Motor neuron (in vitro differentiated cells): ENCODE measurements at regions not wholly inside any gene's neighbourhood (a gene's known extent, or its start where the extent isn't known, plus 50 kb on each side); places are given as distances from the start of the nearest gene placed in this dataset.
A peak's percentile ranks its signal among the peaks of the same experiment; 100 is the strongest.
"Not testable (repeated sequence)": the region's sequence is repeated elsewhere in the genome, so short reads cannot be mapped to it uniquely, and the experiment has no call there.

ENCODE experiments used
- ATAC-seq, 8 experiments: fragments of 200-7000 bp; cut with Tn5 transposase; replicated peaks in 6 of 8; 2 replicates each; pipeline ENCODE4 v1.8.0; 2021; ENCODE audit warnings: mild to moderate bottlenecking in 8 of 8, moderate library complexity in 8 of 8
- H3K27ac ChIP-seq, 2 donors: fragments of 250-450 bp; sonication (Bioruptor Pico); 2 replicates each; pipeline ENCODE4 v1.9.0; 2021; ENCODE audit warnings: antibody characterized with exemption in 2 of 2, mild to moderate bottlenecking in 2 of 2, moderate library complexity in 1 of 2
- H3K4me1 ChIP-seq, 2 donors: fragments of 250-450 bp; sonication (Bioruptor Pico); replicated peaks in 1 of 2; 2 replicates each; pipeline ENCODE4 v1.6.1; 2021; ENCODE audit warnings: antibody characterized with exemption in 2 of 2, mild to moderate bottlenecking in 2 of 2, moderate library complexity in 1 of 2
- H3K4me3 ChIP-seq, 5 donors: fragments of 250-450 bp; sonication (Bioruptor Pico); 2 replicates each; pipeline ENCODE4 v1.9.0; 2021; ENCODE audit warnings: antibody characterized with exemption in 5 of 5, mild to moderate bottlenecking in 5 of 5, moderate library complexity in 4 of 5
- WGBS, 10 experiments: fragments of 450-650 bp; shearing (Covaris generic); methylation state at CpG; one replicate each; pipeline ENCODE4 v1.0.0; 2022; 5-methylcytosine and 5-hydroxymethylcytosine counted together
- in situ Hi-C, 9 experiments: fragments of 400-800 bp; cut with MboI; loops; one replicate each; pipeline ENCODE4 v1.15.0; 2021; ENCODE audit warnings: low sequenced_read_pairs in 9 of 9, low pct_unique_long_range_greater_than_20kb in 2 of 9; ENCODE audit not compliant: unreplicated experiment in 9 of 9

GRCh38 chr2:144771348-144771747 lies 251.4 kb upstream of the ZEB2 start:
- no peak for ATAC-seq
- WGBS, 10 experiments, result 71 to 100% (median 93%) methylated on average over 1 to 3 of the region's 3 CpGs; no CpG with 5 or more reads in 1 of the 10 experiments
- H3K27ac ChIP-seq, result no peak overlapping the region
- in situ Hi-C loops, result no loop called here
- H3K4me1 ChIP-seq, result peaks cover 0 to 3% of the 10 kb centered on the region in 2 donors
- no peak overlapping the region for H3K4me3 ChIP-seq

GRCh38 chr2:144770616-144771230 lies 250.8 kb upstream of the ZEB2 start:
- no peak overlapping the region for H3K27ac ChIP-seq
- whole genome bisulfite sequencing, 10 experiments, result 41 to 94% (median 70%) methylated on average over 3 to 6 of the region's 6 CpGs; no CpG with 5 or more reads in 2 of the 10 experiments
- no peak overlapping the region for H3K4me3 ChIP-seq
- H3K4me1 ChIP-seq, result peaks cover 0 to 3% of the 10 kb centered on the region in 2 donors
- ATAC-seq, result no peak
- in situ Hi-C loops, result no loop called here

GRCh38 chr2:144760939-144761338 lies 241.0 kb upstream of the ZEB2 start:
- H3K4me1 ChIP-seq, H3K4me3 ChIP-seq, H3K27ac ChIP-seq, ATAC-seq, in situ Hi-C loops: not testable (repeated sequence)
- WGBS, 10 experiments, result 50 to 100% (median 90%) methylated on average over 1 to 2 of the region's 2 CpGs; no CpG with 5 or more reads in 2 of the 10 experiments

GRCh38 chr2:144759746-144760145 lies 239.8 kb upstream of the ZEB2 start:
- ATAC-seq, result no peak
- in situ Hi-C loops, result no loop called here
- H3K4me1 ChIP-seq, result no peaks in the 10 kb centered on the region

GRCh38 chr2:144758196-144758595 lies 238.3 kb upstream of the ZEB2 start:
- H3K27ac ChIP-seq, in situ Hi-C loops, H3K4me1 ChIP-seq, ATAC-seq, H3K4me3 ChIP-seq: not testable (repeated sequence)

More at GRCh38 chr2:144759746-144760145, 239.8 kb upstream of the ZEB2 start:
- Histone ChIP-seq H3K27ac (no peak overlapping the region), H3K4me3 (no peak overlapping the region)

DNA sequence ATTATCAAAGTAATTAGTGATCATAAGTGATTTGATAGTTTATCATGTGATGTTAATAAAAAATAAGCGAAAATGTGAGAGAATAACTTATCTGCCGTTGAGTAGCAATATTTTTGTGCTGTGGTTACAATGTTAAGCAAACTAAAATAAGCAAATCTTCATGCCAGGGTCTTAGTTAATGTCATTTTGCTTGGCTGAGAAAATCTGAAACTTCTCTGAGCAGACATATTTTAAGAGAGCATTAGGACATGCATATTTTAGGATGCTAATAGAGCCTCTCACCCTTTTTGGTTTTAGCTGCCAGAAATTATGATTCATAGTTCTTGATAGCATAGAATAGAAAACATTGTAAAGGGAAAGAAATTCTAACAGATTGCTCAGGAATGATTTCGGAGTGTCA lies 233.5 kb upstream of the ZEB2 start:
- no peak for ATAC-seq
- in situ Hi-C loops, result no loop called here
- no peaks in the 10 kb centered on the region for H3K4me1 ChIP-seq
- H3K4me3 ChIP-seq, result no peak overlapping the region
- 30 to 96% (median 82%) methylated on average over 2 to 3 of the region's 3 CpGs for WGBS, 10 experiments
- H3K27ac ChIP-seq, result no peak overlapping the region

DNA sequence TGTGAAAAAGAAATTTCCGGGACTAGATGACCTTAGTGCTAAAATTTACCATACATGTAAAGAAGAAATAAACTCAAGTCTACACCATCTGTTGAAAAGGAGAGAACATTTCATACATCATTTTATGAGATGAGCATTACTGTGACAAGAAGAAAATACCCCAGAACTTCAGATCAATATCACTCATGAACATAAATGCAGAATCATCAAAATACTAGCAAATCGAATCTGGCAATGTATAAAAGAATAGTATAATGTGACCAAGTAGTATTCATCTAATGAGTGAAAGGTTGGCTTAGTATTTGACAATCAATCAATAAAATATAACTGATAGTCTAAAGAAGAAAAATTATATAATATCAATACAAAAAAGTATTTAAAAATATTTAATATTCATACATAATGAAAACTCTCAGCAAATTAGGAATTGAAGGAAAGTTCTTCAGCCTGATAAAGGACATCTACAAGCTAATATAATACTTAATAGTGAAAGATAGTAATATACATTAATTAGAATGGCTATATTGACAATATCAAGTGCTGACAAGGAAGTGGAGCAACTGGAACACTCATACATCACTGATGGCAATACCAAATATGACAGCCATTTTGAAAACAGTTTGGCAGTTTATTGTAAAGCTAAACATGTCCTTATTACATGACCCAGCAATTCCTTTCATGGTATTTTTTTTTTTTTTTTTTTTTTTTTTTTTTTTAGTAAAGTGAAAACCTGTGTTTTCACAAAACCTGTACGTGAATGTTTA lies 231.4 kb upstream of the ZEB2 start:
- in situ Hi-C loops, result no loop called here
- 77 to 100% (median 94%) methylated on average over 1 to 3 of the region's 3 CpGs for WGBS, 10 experiments
- Histone ChIP-seq H3K4me3 (no peak overlapping the region), H3K4me1 (no peaks in the 10 kb centered on the region), H3K27ac (no peak overlapping the region)
- no peak for ATAC-seq

DNA sequence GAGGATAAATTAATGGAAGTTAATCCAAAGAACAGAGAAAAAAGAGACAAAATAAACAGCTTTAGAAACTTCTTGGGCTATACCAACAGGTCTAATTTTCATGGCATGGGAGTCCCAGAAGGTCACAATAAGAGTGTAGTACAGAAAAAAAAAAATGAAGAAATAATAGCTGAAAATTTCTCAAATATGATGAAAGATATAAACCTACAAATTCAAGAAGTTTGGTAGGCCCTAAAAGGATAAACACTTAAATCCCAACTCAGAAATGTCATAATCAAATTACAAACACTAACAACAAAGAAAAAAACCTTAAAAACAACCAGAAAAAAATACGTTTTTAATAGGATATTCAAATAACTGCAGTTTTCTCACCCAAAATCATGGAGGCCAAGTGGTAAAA lies 229.3 kb upstream of the ZEB2 start:
- in situ Hi-C loops, result no loop called here
- H3K4me1 ChIP-seq, result no peaks in the 10 kb centered on the region
- no peak for ATAC-seq
- no peak overlapping the region for H3K4me3 ChIP-seq
- H3K27ac ChIP-seq, result no peak overlapping the region
- 15 to 100% (median 41%) methylated on average over 1 of the region's 1 CpG for WGBS, 10 experiments

- WGBS, 10 experiments, result 29 to 91% (median 71%) methylated on average over 2 to 5 of the region's 5 CpGs
- no peak for ATAC-seq
- Histone ChIP-seq H3K4me3 (no peak overlapping the region), H3K4me1 (no peaks in the 10 kb centered on the region), H3K27ac (no peak overlapping the region)
- in situ Hi-C loops, result no loop called here
Measured at GRCh38 chr2:144748443-144748842, 228.5 kb upstream of the ZEB2 start.

- Histone ChIP-seq H3K27ac (no peak overlapping the region), H3K4me3 (no peak overlapping the region), H3K4me1 (no peaks in the 10 kb centered on the region)
- no peak for ATAC-seq
- WGBS, 10 experiments, result 81 to 100% (median 90%) methylated on average over 1 to 13 of the region's 14 CpGs; no CpG with 5 or more reads in 1 of the 10 experiments
- in situ Hi-C loops, result no loop called here
Measured at GRCh38 chr2:144747571-144747970, 227.7 kb upstream of the ZEB2 start.

DNA sequence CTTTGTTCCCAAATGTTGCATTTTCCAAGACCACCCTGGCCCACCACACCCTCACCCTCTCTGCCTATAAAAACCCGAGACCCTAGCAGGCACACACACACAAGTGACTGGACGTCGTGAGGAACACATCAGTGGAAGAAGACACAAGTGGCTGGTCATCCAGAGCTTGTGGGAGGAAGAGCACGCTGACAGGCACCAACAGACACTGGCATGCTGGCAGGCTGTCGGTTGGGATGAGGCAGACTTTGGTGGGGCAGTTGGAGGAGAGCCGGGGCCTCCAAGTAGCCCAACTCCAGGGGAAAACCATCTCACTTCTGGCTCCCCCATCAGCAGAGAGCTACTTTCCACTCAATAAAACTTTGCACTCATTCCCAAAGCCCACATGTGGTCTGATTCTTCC lies 225.5 kb upstream of the ZEB2 start:
- Histone ChIP-seq H3K4me1 (no peaks in the 10 kb centered on the region), H3K4me3 (no peak overlapping the region), H3K27ac (no peak overlapping the region)
- WGBS, 10 experiments, result 58 to 100% (median 83%) methylated on average over 1 to 6 of the region's 6 CpGs; no CpG with 5 or more reads in 1 of the 10 experiments
- in situ Hi-C loops, result no loop called here
- ATAC-seq, result no peak

- Histone ChIP-seq H3K4me1 (no peaks in the 10 kb centered on the region), H3K4me3 (no peak overlapping the region), H3K27ac (no peak overlapping the region)
- in situ Hi-C loops, result no loop called here
- peak in 3 of 8 experiments; percentile 44 to 81 (median 71) for ATAC-seq
Measured at GRCh38 chr2:144738749-144739148, 218.8 kb upstream of the ZEB2 start.

GRCh38 chr2:144730711-144731110 lies 210.8 kb upstream of the ZEB2 start:
- no peak overlapping the region for H3K4me3 ChIP-seq
- WGBS, 10 experiments, result 0 to 77% (median 42%) methylated on average over 1 to 2 of the region's 2 CpGs
- H3K4me1 ChIP-seq, result no peaks in the 10 kb centered on the region
- no peak for ATAC-seq
- H3K27ac ChIP-seq, result no peak overlapping the region
- in situ Hi-C loops, result no loop called here

DNA sequence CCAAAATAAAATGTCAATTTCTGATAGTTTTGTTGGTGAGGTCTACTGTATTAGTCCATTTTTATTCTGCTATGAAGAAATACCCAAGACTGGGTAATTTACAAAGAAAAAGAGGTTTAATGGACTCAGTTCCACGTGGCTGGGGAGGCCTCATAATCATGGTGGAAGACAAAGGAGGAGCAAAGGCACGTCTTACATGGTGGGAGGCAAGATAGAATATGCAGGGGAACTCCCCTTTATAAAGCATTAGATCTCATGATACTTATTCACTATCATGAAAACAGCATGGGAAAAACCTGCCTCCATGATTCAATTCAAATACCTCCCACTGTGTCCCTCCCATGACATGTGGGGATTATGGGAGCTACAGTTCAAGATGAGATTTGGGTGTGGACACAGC lies 204.5 kb upstream of the ZEB2 start:
- in situ Hi-C loops, H3K4me1 ChIP-seq, ATAC-seq, H3K4me3 ChIP-seq, H3K27ac ChIP-seq: not testable (repeated sequence)
- WGBS, 10 experiments, result 0 to 100% (median 54%) methylated on average over 1 to 2 of the region's 2 CpGs; no CpG with 5 or more reads in 2 of the 10 experiments
